Prostate gland (tissue), 2 donors: ENCODE measurements at regions not wholly inside any gene's neighbourhood (a gene's known extent, or its start where the extent isn't known, plus 50 kb on each side); places are given as distances from the start of the nearest gene placed in this dataset.

Experiments used
- POLR2A ChIP-seq: fragments of 450-650 bp; IDR thresholded peaks from one replicate; pipeline ENCODE4 v1.6.1; 2016; ENCODE audit warnings: antibody characterized with exemption, mild to moderate bottlenecking
- TF ChIP-seq, protein P1 (sequence below), 4 experiments: fragments of 200-600 bp in 2 of 4; fragments of 450-650 bp in 2 of 4; sonication (generic) in 2 of 4; IDR thresholded peaks; 1 replicate in 3 of 4; 2 replicates in 1 of 4; pipeline ENCODE4 v1.5.1; 2016 to 2019; ENCODE audit warnings: antibody characterized with exemption in 4 of 4, mild to moderate bottlenecking in 2 of 4, moderate library complexity in 2 of 4

DNA sequence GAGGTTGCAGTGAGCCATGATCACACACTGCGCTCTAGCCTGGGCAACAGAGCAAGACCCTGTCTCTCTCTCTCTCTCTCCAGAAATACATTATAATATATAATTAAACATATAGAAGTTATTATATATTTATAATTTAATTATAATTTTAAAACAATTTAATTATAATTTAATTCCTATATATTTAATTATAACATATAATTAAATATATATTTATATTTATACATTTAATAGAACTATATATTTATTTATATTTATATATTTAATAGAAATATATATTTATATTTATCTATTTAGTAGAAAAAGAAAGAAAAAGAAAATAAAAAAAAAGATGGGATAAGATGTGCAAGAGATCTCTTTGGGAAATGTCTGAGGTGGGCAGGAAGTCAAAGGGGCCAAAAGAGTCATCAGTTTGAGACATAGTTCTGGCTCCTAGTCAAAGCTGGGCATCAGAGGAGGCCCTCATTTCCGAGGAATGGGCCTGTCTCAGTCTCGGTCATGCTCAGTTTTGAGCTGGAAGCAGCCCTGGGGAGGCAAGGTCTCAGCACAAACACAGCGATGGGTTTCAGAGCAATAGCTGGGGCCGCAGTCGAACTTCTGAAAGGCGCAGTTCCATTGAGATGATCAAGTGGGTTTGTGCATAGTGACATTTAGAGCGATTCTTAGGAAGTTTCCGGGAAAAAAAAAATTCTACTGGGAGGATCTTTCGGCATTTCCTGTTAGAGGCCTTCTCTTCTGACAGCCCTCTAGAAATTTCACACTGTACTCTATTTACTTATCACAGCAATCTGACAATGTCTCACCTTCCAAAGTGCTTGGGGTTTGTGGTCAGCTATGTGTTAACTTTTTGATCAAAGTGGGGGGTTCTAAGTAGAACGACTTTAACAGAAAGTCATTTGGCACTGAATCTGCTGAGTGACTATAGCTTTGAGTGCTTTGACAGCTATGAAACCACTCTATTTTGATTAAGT lies 58.7 kb upstream of the GZMB start:
- TF ChIP-seq, protein P1, sequence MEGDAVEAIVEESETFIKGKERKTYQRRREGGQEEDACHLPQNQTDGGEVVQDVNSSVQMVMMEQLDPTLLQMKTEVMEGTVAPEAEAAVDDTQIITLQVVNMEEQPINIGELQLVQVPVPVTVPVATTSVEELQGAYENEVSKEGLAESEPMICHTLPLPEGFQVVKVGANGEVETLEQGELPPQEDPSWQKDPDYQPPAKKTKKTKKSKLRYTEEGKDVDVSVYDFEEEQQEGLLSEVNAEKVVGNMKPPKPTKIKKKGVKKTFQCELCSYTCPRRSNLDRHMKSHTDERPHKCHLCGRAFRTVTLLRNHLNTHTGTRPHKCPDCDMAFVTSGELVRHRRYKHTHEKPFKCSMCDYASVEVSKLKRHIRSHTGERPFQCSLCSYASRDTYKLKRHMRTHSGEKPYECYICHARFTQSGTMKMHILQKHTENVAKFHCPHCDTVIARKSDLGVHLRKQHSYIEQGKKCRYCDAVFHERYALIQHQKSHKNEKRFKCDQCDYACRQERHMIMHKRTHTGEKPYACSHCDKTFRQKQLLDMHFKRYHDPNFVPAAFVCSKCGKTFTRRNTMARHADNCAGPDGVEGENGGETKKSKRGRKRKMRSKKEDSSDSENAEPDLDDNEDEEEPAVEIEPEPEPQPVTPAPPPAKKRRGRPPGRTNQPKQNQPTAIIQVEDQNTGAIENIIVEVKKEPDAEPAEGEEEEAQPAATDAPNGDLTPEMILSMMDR (IDR thresholded peaks at IDR 0.05): no peak
- TF ChIP-seq POLR2A: no peak
